NB4 (cell line): ENCODE measurements at regions not wholly inside any gene's neighbourhood (a gene's known extent, or its start where the extent isn't known, plus 50 kb on each side); places are given as distances from the start of the nearest gene placed in this dataset.

ENCODE experiments used
- POLR2A ChIP-seq: IDR thresholded peaks from 2 replicates; pipeline ENCODE4 v1.6.1; 2011; ENCODE audit warnings: mild to moderate bottlenecking; ENCODE audit not compliant: insufficient read length; ENCODE audit errors: extremely low read depth
- TF ChIP-seq, protein P1 (sequence below): IDR thresholded peaks from one replicate; pipeline ENCODE4 v1.5.1; 2012; ENCODE audit warnings: low read depth, low read length

DNA sequence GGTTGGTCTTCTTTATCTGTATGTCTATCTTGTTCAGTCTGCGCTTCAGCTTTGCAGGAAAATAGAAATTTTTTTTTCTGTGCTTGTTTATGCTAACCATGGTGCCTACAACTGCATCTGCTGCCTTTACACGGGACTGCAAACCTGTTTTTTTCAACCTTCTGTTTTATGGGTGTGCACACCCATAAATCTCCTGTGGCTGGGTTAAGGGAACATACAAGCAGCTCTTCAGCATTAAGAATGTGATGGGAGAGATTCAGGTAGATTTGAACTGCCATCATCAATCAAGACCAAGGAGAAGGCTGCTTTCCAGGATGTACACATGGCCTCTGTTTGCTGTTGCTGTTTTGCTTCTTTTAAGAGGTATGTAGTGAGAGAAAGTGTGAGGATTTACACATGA, 502.9 kb downstream of the ANKRD50 start:
- TF ChIP-seq, protein P1, sequence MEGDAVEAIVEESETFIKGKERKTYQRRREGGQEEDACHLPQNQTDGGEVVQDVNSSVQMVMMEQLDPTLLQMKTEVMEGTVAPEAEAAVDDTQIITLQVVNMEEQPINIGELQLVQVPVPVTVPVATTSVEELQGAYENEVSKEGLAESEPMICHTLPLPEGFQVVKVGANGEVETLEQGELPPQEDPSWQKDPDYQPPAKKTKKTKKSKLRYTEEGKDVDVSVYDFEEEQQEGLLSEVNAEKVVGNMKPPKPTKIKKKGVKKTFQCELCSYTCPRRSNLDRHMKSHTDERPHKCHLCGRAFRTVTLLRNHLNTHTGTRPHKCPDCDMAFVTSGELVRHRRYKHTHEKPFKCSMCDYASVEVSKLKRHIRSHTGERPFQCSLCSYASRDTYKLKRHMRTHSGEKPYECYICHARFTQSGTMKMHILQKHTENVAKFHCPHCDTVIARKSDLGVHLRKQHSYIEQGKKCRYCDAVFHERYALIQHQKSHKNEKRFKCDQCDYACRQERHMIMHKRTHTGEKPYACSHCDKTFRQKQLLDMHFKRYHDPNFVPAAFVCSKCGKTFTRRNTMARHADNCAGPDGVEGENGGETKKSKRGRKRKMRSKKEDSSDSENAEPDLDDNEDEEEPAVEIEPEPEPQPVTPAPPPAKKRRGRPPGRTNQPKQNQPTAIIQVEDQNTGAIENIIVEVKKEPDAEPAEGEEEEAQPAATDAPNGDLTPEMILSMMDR: no peak
- TF ChIP-seq POLR2A: no peak
